ENCODE measurements at regions not wholly inside any gene's neighbourhood (a gene's known extent, or its start where the extent isn't known, plus 50 kb on each side); places are given as distances from the start of the nearest gene placed in this dataset.

DNA sequence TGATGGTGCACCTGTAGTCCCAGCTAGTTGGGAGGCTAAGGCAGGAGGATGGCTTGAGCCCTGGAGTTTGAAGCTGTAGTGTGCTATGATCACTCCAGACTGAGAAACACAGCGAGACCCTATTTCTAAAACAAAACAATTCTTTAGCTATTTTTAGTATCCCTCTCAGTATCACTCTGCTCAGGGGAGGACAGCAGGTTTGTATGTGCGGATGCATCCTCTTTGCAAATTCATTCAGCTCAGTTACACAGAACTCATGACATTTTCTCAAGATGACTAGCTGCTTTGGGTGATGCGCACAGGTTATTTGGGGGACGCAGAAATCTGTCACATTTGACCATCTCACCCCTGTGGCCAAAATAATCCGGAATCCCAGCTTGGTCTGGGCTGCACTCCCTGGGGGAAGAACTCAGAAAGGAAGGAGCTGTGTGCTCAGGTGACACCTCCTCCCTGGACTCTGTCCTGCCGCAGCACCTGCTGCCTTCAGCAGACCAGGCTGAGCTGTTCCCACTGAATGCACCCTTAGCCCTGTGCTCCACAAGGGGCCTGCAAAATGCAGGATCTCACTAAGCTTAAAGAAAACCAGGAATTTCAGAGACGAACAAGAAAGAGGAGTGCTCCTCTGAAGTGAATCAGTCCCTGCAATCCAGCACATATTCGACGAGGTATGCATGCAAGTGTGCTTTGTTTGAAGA is 89.5 kb upstream of the PGBD5 start:
- H2BK15ac ChIP-seq (ENCODE audit: low read depth, low read length) = no peak overlapping the region
- H4K91ac ChIP-seq (ENCODE audit: insufficient read depth, low read depth, low read length) = no peak overlapping the region
- no peak overlapping the region for H2AFZ ChIP-seq (replicated peaks; ENCODE audit: low read length, poor library complexity)
- no peaks in the 10 kb centered on the region; the same call in 1 of the 2 replicates for H3K27me3 ChIP-seq (ENCODE audit: control insufficient read depth, insufficient read depth, low read length)
- H2AK5ac ChIP-seq (ENCODE audit: low read depth, low read length) = no peak overlapping the region
- H3K36me3 ChIP-seq (ENCODE audit: control insufficient read depth, insufficient read depth, low read length) = no peaks in the 10 kb centered on the region
- H4K8ac ChIP-seq (ENCODE audit: low read depth in 2 of 2, low read length in 2 of 2) = no peak overlapping the region
- no peak overlapping the region for H3K18ac ChIP-seq (ENCODE audit: low read depth, low read length)
- intact Hi-C loops (cut with micrococcal nuclease) (no loop called here), in situ Hi-C loops (cut with MboI; ENCODE audit: low sequenced_read_pairs) (no loop called here), dilution Hi-C loops (cut with HindIII; ENCODE audit: low sequenced_read_pairs, unreplicated experiment) (no loop called here)
- H2AK9ac ChIP-seq (replicated peaks; ENCODE audit: low read depth, low read length, poor library complexity) = no peak overlapping the region
- no peak overlapping the region for H2BK5ac ChIP-seq (ENCODE audit: low read depth, low read length, poor library complexity, severe bottlenecking)
- H3K4me2 ChIP-seq (ENCODE audit: low read depth, low read length) = no peak overlapping the region
- no CpG with 5 or more reads among the region's 9 CpGs for WGBS, 2 experiments (ENCODE audit: extremely low coverage in 2 of 2, insufficient read length in 1 of 2)
- BruUV-seq (replicated peaks) = no TSS peak
- H3K23ac ChIP-seq (ENCODE audit: low read depth, low read length) = no peak overlapping the region
- peaks cover 5% of the 10 kb centered on the region; the same call in 1 of the 2 replicates for H3K9me3 ChIP-seq (ENCODE audit: control insufficient read depth, insufficient read depth, low read length)
- no peak for TF ChIP-seq BHLHE40 (IDR thresholded peaks at IDR 0.05; ENCODE audit: low read depth, low read length)
- TF ChIP-seq, protein P1, sequence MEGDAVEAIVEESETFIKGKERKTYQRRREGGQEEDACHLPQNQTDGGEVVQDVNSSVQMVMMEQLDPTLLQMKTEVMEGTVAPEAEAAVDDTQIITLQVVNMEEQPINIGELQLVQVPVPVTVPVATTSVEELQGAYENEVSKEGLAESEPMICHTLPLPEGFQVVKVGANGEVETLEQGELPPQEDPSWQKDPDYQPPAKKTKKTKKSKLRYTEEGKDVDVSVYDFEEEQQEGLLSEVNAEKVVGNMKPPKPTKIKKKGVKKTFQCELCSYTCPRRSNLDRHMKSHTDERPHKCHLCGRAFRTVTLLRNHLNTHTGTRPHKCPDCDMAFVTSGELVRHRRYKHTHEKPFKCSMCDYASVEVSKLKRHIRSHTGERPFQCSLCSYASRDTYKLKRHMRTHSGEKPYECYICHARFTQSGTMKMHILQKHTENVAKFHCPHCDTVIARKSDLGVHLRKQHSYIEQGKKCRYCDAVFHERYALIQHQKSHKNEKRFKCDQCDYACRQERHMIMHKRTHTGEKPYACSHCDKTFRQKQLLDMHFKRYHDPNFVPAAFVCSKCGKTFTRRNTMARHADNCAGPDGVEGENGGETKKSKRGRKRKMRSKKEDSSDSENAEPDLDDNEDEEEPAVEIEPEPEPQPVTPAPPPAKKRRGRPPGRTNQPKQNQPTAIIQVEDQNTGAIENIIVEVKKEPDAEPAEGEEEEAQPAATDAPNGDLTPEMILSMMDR (conservative IDR thresholded peaks at IDR 0.05; ENCODE audit: low read depth, low read length) = no peak
- TF ChIP-seq SMC3 (IDR thresholded peaks at IDR 0.05; ENCODE audit: low read depth, low read length) = no peak
- TF ChIP-seq FOS (IDR thresholded peaks at IDR 0.05; ENCODE audit: low read depth, low read length) = no peak
- no peak for TF ChIP-seq RAD21 (IDR thresholded peaks at IDR 0.05; ENCODE audit: low read length)
- no peak for TF ChIP-seq RCOR1 (IDR thresholded peaks at IDR 0.05; ENCODE audit: insufficient replicate concordance, low read length)
- no peaks in the 10 kb centered on the region for H3K4me1 ChIP-seq (ENCODE audit: control insufficient read depth, insufficient read depth, low read length)
- CTCF ChIA-PET = no interaction called here
- H3K9me1 ChIP-seq (ENCODE audit: insufficient read depth, low read length) = no peaks in the 10 kb centered on the region
- H3K56ac ChIP-seq (ENCODE audit: extremely low read depth, insufficient read depth, low read length) = no peak overlapping the region
- H3K4ac ChIP-seq (ENCODE audit: low read depth, low read length) = no peak overlapping the region
- H3K79me1 ChIP-seq (ENCODE audit: low read depth in 1 of 2, low read length in 2 of 2) = no peaks in the 10 kb centered on the region
- H3K27ac ChIP-seq (ENCODE audit: insufficient read depth, low read length) = no peak overlapping the region
- H4K5ac ChIP-seq (ENCODE audit: low read depth, low read length) = no peak overlapping the region
- POLR2A ChIA-PET (ENCODE audit: unreplicated experiment) = no interaction called here
- ATAC-seq (ENCODE audit: low read depth) (no peak), DNase-seq (no peak)
- no peak overlapping the region for H2BK20ac ChIP-seq (ENCODE audit: low read depth, low read length)
- H4K20me1 ChIP-seq (ENCODE audit: insufficient read depth, low read length) = no peaks in the 10 kb centered on the region
- H3K14ac ChIP-seq (replicated peaks; ENCODE audit: low read depth, low read length) = no peak overlapping the region
- H3K9ac ChIP-seq (ENCODE audit: low read depth, low read length) = no peak overlapping the region
- H3K4me3 ChIP-seq (ENCODE audit: insufficient read depth, low read depth, low read length) = no peak overlapping the region
- no peak overlapping the region for H2BK120ac ChIP-seq (ENCODE audit: low read depth, low read length)
